Activated CD8-positive, alpha-beta memory T cell treated with anti-CD3 and anti-CD28 coated beads for 1 hour (primary cell): ENCODE measurements at regions not wholly inside any gene's neighbourhood (a gene's known extent, or its start where the extent isn't known, plus 50 kb on each side); places are given as distances from the start of the nearest gene placed in this dataset.
"Not testable (repeated sequence)": the region's sequence is repeated elsewhere in the genome, so short reads cannot be mapped to it uniquely, and the experiment has no call there.

ENCODE experiments used
- DNase-seq, 2 donors: peaks; one replicate each; pipeline ENCODE4 v3.0.0-alpha.2; 2020; ENCODE audit warnings: low read depth in 1 of 2; ENCODE audit errors: extremely low read depth in 1 of 2

GRCh38 chr4:82099928-82100579, 273.7 kb downstream of the HNRNPD start:
- DNase-seq, result no peak

- DNase-seq, result no peak
Observed at GRCh38 chr4:82097504-82097903, 276.3 kb downstream of the HNRNPD start.

DNA sequence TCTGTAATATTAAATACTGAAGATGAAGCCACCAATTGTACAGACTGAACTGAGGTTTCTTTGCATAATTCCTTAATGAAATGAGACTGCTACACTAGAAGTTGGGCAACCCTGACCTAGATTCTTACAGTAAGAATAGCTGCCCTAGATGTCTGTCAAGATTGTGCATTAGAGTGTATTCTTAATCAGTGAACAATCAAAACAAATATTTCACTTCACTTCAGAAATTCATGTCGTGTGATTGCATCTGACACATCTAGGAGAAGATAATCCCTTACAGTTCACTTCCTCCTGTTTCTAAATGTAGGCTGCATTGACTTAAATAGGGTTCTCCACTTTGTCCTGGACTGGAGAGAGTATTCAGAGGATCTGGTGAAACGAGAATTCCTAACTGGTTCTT, 283.1 kb downstream of the HNRNPD start:
- DNase-seq, result no peak

DNA sequence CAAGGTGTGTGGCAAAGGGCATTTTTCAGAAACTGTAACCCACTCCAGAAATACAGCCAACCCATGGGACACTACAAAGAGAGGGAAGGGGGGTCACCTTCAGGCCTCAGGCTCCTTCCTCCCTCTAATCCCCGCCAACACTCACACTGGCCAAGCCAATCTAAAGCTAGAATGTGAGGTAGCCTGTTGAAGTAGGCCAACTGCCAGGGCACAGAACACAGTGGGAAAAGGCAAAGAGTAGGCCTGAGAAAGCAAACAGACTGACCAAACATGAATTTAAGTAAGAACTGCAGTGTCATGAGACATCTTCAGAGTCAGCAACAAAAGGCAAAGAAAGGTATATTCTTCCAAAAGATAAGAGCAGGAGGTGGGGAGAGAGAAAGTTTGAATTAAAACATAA, 289.0 kb downstream of the HNRNPD start:
- DNase-seq, result no peak

GRCh38 chr4:82077471-82077995, 296.3 kb downstream of the HNRNPD start:
- not testable (repeated sequence) for DNase-seq

DNA sequence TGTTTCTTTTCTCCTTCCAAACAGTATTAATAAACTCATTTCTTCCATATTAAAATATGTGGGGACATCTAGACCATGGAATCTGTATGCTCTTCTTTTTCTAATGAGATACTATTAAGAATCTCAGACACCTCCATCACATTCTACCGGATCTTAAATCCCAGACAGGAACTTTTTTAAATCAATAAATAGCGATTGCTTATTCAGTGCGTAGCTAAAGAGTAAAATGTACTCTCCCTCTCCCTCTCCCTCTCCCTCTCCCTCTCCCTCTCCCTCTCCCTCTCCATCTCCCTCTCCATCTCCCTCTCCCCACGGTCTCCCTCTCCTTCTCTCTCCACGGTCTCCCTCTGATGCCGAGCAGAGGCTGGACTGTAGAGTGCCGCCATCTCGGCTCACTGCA, 297.0 kb downstream of the HNRNPD start:
- no peak for DNase-seq

GRCh38 chr4:82076359-82076758, 297.4 kb downstream of the HNRNPD start:
- DNase-seq, result no peak

- no peak for DNase-seq
Observed at GRCh38 chr4:82071951-82072350, 301.8 kb downstream of the HNRNPD start.

GRCh38 chr4:82069883-82070638, 303.7 kb downstream of the HNRNPD start:
- no peak for DNase-seq

- DNase-seq, result no peak
Observed at GRCh38 chr4:82063017-82063416, 310.8 kb downstream of the HNRNPD start.

- no peak for DNase-seq
Observed at GRCh38 chr4:82057990-82058544, 315.7 kb downstream of the HNRNPD start.

DNA sequence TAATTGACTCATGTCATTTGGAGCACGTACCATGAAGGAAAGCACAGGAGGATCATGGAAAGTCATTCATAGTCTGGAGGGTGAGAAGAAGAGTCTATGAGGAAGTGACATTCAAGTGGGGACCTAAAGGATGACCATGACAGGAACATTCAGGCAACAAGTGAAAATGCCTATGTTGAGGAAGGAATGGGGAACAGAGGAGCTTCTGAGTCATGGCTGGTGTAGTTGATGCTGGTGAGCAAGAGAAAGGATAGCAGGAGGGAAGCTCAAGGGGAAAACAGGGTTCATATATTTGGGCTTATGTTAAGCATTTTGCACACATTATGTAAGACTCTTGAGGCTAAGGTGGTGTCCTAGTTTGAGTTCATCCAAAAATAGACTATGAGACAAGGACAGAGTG, 318.6 kb downstream of the HNRNPD start:
- no peak for DNase-seq

GRCh38 chr4:82053396-82053795, 320.4 kb downstream of the HNRNPD start:
- no peak for DNase-seq

GRCh38 chr4:82050796-82051195, 323.0 kb downstream of the HNRNPD start:
- DNase-seq, result no peak

GRCh38 chr4:82049294-82049693, 324.5 kb downstream of the HNRNPD start:
- DNase-seq, result no peak

- no peak for DNase-seq
Observed at GRCh38 chr4:82047731-82048130, 326.1 kb downstream of the HNRNPD start.

GRCh38 chr4:82046796-82047195, 327.0 kb downstream of the HNRNPD start:
- DNase-seq, result no peak

DNA sequence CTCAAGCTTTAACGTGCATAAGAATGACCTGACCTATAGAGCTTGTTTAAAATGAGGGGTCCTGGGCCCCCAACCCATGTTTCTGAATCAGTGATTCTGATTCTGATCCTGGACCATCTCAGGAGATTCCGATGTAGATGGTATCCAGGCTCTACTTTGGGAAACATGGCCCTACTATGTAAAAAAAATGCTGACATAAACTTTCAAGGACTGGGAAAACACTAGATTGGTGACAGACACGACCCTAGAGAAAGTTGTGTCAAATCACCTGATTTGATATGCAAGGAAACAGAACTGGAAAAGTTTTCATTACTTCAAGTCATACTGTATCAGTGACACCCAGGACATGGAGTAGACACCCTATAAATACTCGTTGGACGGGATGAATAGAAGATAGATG, 328.5 kb downstream of the HNRNPD start:
- DNase-seq, result no peak

DNA sequence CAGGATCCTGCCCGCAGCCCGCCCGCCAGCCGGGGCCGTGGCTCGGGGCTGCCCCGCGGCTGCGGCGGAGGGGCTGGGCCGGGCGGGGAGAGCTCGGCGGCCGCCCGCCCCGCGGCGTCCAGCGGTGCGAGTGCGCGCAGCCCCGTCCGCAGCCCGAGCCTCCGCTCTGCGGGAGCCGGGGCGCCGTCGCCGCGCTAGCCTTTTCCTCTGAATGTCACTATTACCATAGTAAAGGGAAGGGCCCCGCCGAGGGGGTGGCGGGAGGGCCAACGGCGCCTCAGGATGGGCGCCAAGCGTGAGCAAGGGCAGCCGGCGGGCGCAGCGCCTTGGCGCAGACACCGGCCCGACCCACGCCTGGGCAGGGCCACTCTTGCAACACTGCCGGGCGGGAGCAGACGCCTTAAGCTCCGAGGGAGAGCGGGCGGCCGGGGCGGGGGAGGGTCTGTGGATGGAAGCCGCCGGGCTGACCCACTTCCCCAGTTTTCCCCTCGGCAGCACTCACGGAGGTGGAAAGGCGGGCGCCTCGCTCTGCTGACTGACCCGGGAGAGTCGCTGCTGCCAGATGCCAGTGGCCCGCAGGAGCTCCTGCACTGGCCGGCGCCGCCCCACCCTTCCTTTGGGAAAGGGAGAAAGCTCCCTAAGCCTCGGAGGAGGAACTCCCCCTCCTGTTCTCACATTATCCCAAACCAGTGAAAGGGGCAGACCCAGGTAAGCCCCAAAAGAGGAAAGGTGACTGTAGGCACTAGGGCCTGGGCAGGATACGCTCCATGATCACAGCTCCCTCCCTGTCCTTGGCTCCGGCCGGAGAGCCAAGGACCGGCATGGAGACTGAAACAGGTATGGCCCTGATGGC, 329.4 kb downstream of the HNRNPD start:
- DNase-seq, result no peak

- no peak for DNase-seq
Observed at GRCh38 chr4:82043809-82044137, 330.0 kb downstream of the HNRNPD start.

- DNase-seq, result no peak
Observed at GRCh38 chr4:82043081-82043808, 330.5 kb downstream of the HNRNPD start.
